GM12878 (cell line): ENCODE measurements at regions not wholly inside any gene's neighbourhood (a gene's known extent, or its start where the extent isn't known, plus 50 kb on each side); places are given as distances from the start of the nearest gene placed in this dataset.
"Not testable (repeated sequence)": the region's sequence is repeated elsewhere in the genome, so short reads cannot be mapped to it uniquely, and the experiment has no call there.

Source experiments
- ATAC-seq: fragments of 200-7000 bp; cut with Tn5 transposase; 3 replicates; pipeline ENCODE4 v1.9.1; 2020; ENCODE audit warnings: mild to moderate bottlenecking, moderate library complexity
- BruUV-seq: library from RNA; stranded (reverse); fragments of 400-500 nt; replicated peaks from 2 replicates; lab custom pipeline; 2021; lab: Mats Ljungman, UMichigan
- CTCF ChIA-PET: fragments of 300-600 bp; sonication (Branson Sonifier 250); formaldehyde crosslinking; extraction: SDS; loops from one replicate; lab custom pipeline; 2021; ENCODE audit warnings: inconsistent platforms; lab: Yijun Ruan, JAX
- POLR2A ChIA-PET: fragments of 350-600 bp; formaldehyde crosslinking; extraction: SDS; loops from one replicate; lab custom pipeline; 2021; ENCODE audit warnings: inconsistent platforms; lab: Charles Lee
- RAD21 ChIA-PET: fragments of 300-600 bp; sonication (Branson Sonifier 250); formaldehyde crosslinking; loops from one replicate; lab custom pipeline; 2023; ENCODE audit warnings: antibody characterized with exemption; ENCODE audit not compliant: unreplicated experiment; lab: Charles Lee
- SMC1A ChIA-PET: fragments of 300-600 bp; sonication (Branson Sonifier 250); formaldehyde crosslinking; loops from one replicate; lab custom pipeline; 2023; ENCODE audit not compliant: unreplicated experiment, uncharacterized antibody; lab: Charles Lee
- DNase-seq: peaks from one replicate; pipeline ENCODE4 v3.0.0-alpha.2; 2011; ENCODE audit warnings: low read depth, low spot score
- FAIRE-seq: peaks from 3 replicates; lab custom pipeline; 2011; peaks lifted over from hg19 to GRCh38; lab: Jason Lieb, UNC
- H2AFZ ChIP-seq: 2 replicates; pipeline ENCODE4 v1.6.0; 2011; ENCODE audit warnings: low read depth, low read length, control low read depth; ENCODE audit not compliant: control insufficient read depth
- H3K27ac ChIP-seq: 2 replicates; pipeline ENCODE4 v1.5.1; 2011; ENCODE audit warnings: control low read depth; ENCODE audit not compliant: control insufficient read depth, insufficient read depth
- H3K27me3 ChIP-seq, 2 experiments: replicated peaks in 1 of 2; 2 replicates each; pipeline versions ENCODE4 v1.6.0 to v1.6.1; 2011; ENCODE audit warnings: low read length in 1 of 2; ENCODE audit not compliant: control insufficient read depth in 2 of 2, insufficient read depth in 2 of 2
- H3K36me3 ChIP-seq, 2 experiments: 2 replicates each; pipeline ENCODE4 v1.5.1; 2011; ENCODE audit warnings: low read length in 1 of 2; ENCODE audit not compliant: control insufficient read depth in 2 of 2, insufficient read depth in 2 of 2
- H3K4me1 ChIP-seq: 2 replicates; pipeline ENCODE4 v1.6.1; 2011; ENCODE audit warnings: mild to moderate bottlenecking, low read length, moderate library complexity, mixed read lengths; ENCODE audit not compliant: control insufficient read depth, insufficient read depth
- H3K4me2 ChIP-seq: 2 replicates; pipeline ENCODE4 v1.6.0; 2011; ENCODE audit warnings: control low read depth; ENCODE audit not compliant: control insufficient read depth, insufficient read depth
- H3K4me3 ChIP-seq: fragments of 200-600 bp; sonication (generic); 2 replicates; pipeline ENCODE4 v1.5.1; 2016
- H3K79me2 ChIP-seq: 2 replicates; pipeline ENCODE4 v1.6.0; 2011; ENCODE audit warnings: low read length; ENCODE audit not compliant: control insufficient read depth, insufficient read depth
- H3K9ac ChIP-seq: 2 replicates; pipeline ENCODE4 v1.8.0; 2011; ENCODE audit warnings: low read length, control low read depth, mixed read lengths; ENCODE audit not compliant: control insufficient read depth, insufficient read depth
- H3K9me3 ChIP-seq: replicated peaks from 3 replicates; pipeline ENCODE4 v1.5.1; 2011; ENCODE audit warnings: mild to moderate bottlenecking, low read length; ENCODE audit not compliant: control insufficient read depth, insufficient read depth
- H4K20me1 ChIP-seq: 2 replicates; pipeline ENCODE4 v1.6.0; 2011; ENCODE audit not compliant: control insufficient read depth, insufficient read depth
- BMI1 ChIP-seq: fragments of 450-650 bp; IDR thresholded peaks from 2 replicates; pipeline ENCODE4 v1.6.1; 2016; ENCODE audit warnings: mild to moderate bottlenecking, moderate library complexity, borderline replicate concordance
- RAD21 ChIP-seq: IDR thresholded peaks from 2 replicates; pipeline ENCODE4 v1.6.1; 2011; ENCODE audit warnings: mild to moderate bottlenecking, low read depth, low read length, moderate library complexity; ENCODE audit not compliant: insufficient read depth
- TAF1 ChIP-seq: IDR thresholded peaks from 2 replicates; pipeline ENCODE4 v1.6.1; 2011; ENCODE audit warnings: mild to moderate bottlenecking, low read depth, low read length, borderline replicate concordance
- TCF3 ChIP-seq: IDR thresholded peaks from 2 replicates; pipeline ENCODE4 v1.6.1; 2012; ENCODE audit warnings: low read depth, mild to moderate bottlenecking, low read length, borderline replicate concordance; ENCODE audit not compliant: insufficient read depth
- ZNF207 ChIP-seq: fragments of 450-650 bp; IDR thresholded peaks from 2 replicates; pipeline ENCODE4 v1.6.1; 2014; ENCODE audit warnings: antibody characterized with exemption, mild to moderate bottlenecking, borderline replicate concordance
- ZNF622 ChIP-seq: fragments of 450-650 bp; IDR thresholded peaks from 2 replicates; pipeline ENCODE4 v1.6.1; 2017; ENCODE audit warnings: mild to moderate bottlenecking, inconsistent platforms
- WGBS: methylation state at CpG from one replicate; pipeline ENCODE4 v1.1.6; 2016; ENCODE audit warnings: low lambda C conversion rate; ENCODE audit not compliant: insufficient replicate concordance, insufficient coverage; ENCODE audit errors: missing lambda C conversion rate; 5-methylcytosine and 5-hydroxymethylcytosine counted together
- in situ Hi-C: fragments of 300-500 bp; cut with MboI; formaldehyde crosslinking; loops from 9 replicates; pipeline ENCODE4 v1.14.3; 2018; ENCODE audit warnings: mixed read lengths
- intact Hi-C: fragments of 100-400 bp; cut with micrococcal nuclease; formaldehyde crosslinking; loops from one replicate; pipeline ENCODE4 v1.14.2; 2022; ENCODE audit not compliant: unreplicated experiment
- TF ChIP-seq, protein P1 (sequence below): fragments of 450-650 bp; IDR thresholded peaks from 2 replicates; pipeline ENCODE4 v1.6.1; 2016; ENCODE audit warnings: mild to moderate bottlenecking

DNA sequence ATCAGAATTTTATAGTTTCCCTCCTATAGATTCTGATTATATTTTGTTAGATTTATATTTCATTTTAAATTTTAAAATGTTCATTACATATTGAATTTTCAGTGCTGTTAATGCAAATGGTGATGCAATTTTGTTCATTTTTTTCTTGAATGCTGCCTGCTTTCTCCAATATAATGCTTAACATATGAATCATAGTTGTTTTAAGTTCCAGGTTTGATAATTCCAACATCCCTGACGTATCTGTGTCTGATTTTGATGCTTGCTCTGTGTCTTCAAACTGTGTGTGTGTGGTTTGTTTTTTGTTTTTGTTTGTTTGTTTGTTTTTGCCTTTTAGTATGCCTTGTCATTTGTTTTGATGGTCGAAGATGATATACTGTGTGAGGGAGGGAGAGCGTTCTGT lies 134.7 kb upstream of the ELAC2 start:
- RAD21 ChIA-PET, result no interaction called here
- intact Hi-C loops (no loop called here), in situ Hi-C loops (no loop called here)
- no peaks in the 10 kb centered on the region for H3K27me3 ChIP-seq
- no peak overlapping the region for H3K9ac ChIP-seq
- SMC1A ChIA-PET, result no interaction called here
- ATAC-seq (no peak), DNase-seq (no peak), FAIRE-seq (no peak)
- no peaks in the 10 kb centered on the region for H3K36me3 ChIP-seq
- WGBS, result 4% methylated on average over 3 of the region's 3 CpGs
- no peak overlapping the region for H3K4me2 ChIP-seq
- no peaks in the 10 kb centered on the region for H3K79me2 ChIP-seq
- no peaks in the 10 kb centered on the region for H4K20me1 ChIP-seq
- H2AFZ ChIP-seq, result no peak overlapping the region
- no peaks in the 10 kb centered on the region for H3K4me1 ChIP-seq
- H3K9me3 ChIP-seq, result no peaks in the 10 kb centered on the region
- no peak overlapping the region for H3K27ac ChIP-seq
- POLR2A ChIA-PET, result no interaction called here
- BruUV-seq, result no TSS peak
- TF ChIP-seq ZNF622 (no peak), TAF1 (no peak), BMI1 (no peak), RAD21 (no peak), TCF3 (no peak), ZNF207 (no peak)
- TF ChIP-seq, protein P1, sequence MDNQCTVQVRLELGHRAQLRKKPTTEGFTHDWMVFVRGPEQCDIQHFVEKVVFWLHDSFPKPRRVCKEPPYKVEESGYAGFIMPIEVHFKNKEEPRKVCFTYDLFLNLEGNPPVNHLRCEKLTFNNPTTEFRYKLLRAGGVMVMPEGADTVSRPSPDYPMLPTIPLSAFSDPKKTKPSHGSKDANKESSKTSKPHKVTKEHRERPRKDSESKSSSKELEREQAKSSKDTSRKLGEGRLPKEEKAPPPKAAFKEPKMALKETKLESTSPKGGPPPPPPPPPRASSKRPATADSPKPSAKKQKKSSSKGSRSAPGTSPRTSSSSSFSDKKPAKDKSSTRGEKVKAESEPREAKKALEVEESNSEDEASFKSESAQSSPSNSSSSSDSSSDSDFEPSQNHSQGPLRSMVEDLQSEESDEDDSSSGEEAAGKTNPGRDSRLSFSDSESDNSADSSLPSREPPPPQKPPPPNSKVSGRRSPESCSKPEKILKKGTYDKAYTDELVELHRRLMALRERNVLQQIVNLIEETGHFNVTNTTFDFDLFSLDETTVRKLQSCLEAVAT, result no peak
- CTCF ChIA-PET, result no interaction called here
- no peak overlapping the region for H3K4me3 ChIP-seq

- H3K4me3 ChIP-seq, H3K27me3 ChIP-seq, in situ Hi-C loops, intact Hi-C loops, H3K36me3 ChIP-seq, FAIRE-seq, H3K9ac ChIP-seq, H3K4me2 ChIP-seq, H3K79me2 ChIP-seq, H3K4me1 ChIP-seq, CTCF ChIA-PET, POLR2A ChIA-PET, BruUV-seq, H3K27ac ChIP-seq, H2AFZ ChIP-seq, H3K9me3 ChIP-seq, SMC1A ChIA-PET, DNase-seq, RAD21 ChIA-PET, H4K20me1 ChIP-seq, ATAC-seq: not testable (repeated sequence)
- WGBS, result 49% methylated on average over 6 of the region's 6 CpGs
Measured at GRCh38 chr17:13150738-13151137, 132.9 kb upstream of the ELAC2 start.
